ENCODE measurements at regions not wholly inside any gene's neighbourhood (a gene's known extent, or its start where the extent isn't known, plus 50 kb on each side); places are given as distances from the start of the nearest gene placed in this dataset.

DNA sequence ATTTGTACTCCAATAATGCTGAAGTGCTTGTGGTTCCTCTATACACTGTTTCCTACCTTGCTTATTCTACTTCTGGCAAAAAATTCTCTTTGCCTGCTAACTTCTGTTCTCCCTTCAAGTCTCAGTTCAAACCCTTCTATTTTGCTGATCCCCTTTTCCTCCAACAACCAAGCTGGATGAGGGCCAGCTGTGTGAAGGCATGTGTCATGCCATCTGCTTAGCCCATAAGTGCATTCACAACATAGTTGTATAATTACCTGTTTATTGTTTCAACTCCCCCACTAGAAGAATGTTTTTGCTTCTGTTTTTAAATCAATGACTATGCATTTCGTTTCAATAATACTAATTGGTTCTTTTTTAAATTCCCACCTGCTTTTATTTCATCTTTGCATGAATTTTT, 1951.4 kb upstream of the WWC1 start:
- TF ChIP-seq MXI1 (conservative IDR thresholded peaks at IDR 0.05; ENCODE audit: poor library complexity, severe bottlenecking) (no peak), EZH2 (IDR thresholded peaks at IDR 0.05; ENCODE audit: borderline replicate concordance, insufficient read depth, low read length, poor library complexity, severe bottlenecking) (no peak), EP300 (conservative IDR thresholded peaks at IDR 0.05; ENCODE audit: poor library complexity, severe bottlenecking) (no peak), POLR2AphosphoS5 (IDR thresholded peaks at IDR 0.05) (no peak), RAD21 (conservative IDR thresholded peaks at IDR 0.05) (no peak)
- TF ChIP-seq, protein P1, sequence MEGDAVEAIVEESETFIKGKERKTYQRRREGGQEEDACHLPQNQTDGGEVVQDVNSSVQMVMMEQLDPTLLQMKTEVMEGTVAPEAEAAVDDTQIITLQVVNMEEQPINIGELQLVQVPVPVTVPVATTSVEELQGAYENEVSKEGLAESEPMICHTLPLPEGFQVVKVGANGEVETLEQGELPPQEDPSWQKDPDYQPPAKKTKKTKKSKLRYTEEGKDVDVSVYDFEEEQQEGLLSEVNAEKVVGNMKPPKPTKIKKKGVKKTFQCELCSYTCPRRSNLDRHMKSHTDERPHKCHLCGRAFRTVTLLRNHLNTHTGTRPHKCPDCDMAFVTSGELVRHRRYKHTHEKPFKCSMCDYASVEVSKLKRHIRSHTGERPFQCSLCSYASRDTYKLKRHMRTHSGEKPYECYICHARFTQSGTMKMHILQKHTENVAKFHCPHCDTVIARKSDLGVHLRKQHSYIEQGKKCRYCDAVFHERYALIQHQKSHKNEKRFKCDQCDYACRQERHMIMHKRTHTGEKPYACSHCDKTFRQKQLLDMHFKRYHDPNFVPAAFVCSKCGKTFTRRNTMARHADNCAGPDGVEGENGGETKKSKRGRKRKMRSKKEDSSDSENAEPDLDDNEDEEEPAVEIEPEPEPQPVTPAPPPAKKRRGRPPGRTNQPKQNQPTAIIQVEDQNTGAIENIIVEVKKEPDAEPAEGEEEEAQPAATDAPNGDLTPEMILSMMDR (IDR thresholded peaks at IDR 0.05; ENCODE audit: poor library complexity, severe bottlenecking), result no peak
- TF ChIP-seq, protein P2, sequence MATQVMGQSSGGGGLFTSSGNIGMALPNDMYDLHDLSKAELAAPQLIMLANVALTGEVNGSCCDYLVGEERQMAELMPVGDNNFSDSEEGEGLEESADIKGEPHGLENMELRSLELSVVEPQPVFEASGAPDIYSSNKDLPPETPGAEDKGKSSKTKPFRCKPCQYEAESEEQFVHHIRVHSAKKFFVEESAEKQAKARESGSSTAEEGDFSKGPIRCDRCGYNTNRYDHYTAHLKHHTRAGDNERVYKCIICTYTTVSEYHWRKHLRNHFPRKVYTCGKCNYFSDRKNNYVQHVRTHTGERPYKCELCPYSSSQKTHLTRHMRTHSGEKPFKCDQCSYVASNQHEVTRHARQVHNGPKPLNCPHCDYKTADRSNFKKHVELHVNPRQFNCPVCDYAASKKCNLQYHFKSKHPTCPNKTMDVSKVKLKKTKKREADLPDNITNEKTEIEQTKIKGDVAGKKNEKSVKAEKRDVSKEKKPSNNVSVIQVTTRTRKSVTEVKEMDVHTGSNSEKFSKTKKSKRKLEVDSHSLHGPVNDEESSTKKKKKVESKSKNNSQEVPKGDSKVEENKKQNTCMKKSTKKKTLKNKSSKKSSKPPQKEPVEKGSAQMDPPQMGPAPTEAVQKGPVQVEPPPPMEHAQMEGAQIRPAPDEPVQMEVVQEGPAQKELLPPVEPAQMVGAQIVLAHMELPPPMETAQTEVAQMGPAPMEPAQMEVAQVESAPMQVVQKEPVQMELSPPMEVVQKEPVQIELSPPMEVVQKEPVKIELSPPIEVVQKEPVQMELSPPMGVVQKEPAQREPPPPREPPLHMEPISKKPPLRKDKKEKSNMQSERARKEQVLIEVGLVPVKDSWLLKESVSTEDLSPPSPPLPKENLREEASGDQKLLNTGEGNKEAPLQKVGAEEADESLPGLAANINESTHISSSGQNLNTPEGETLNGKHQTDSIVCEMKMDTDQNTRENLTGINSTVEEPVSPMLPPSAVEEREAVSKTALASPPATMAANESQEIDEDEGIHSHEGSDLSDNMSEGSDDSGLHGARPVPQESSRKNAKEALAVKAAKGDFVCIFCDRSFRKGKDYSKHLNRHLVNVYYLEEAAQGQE (IDR thresholded peaks at IDR 0.05; ENCODE audit: borderline replicate concordance), result no peak
